ENCODE measurements at regions not wholly inside any gene's neighbourhood (a gene's known extent, or its start where the extent isn't known, plus 50 kb on each side); places are given as distances from the start of the nearest gene placed in this dataset.
"Not testable (repeated sequence)": the region's sequence is repeated elsewhere in the genome, so short reads cannot be mapped to it uniquely, and the experiment has no call there.

- DNase-seq, result no peak
These were observed 651.6 kb downstream of the UTRN start for GRCh38 chr6:144936764-144937163.

GRCh38 chr6:144939921-144940320, 654.8 kb downstream of the UTRN start:
- no peak for DNase-seq

- DNase-seq, result no peak
These were observed 659.0 kb downstream of the UTRN start for GRCh38 chr6:144944106-144944505.

- DNase-seq, result no peak
These were observed 662.4 kb downstream of the UTRN start for GRCh38 chr6:144947398-144947976.

GRCh38 chr6:144951730-144952437, 666.7 kb downstream of the UTRN start:
- DNase-seq, result no peak

- no peak for DNase-seq
These were observed 667.5 kb downstream of the UTRN start for GRCh38 chr6:144952456-144953240.

- DNase-seq, result no peak
These were observed 668.6 kb downstream of the UTRN start for GRCh38 chr6:144953552-144954240.

GRCh38 chr6:144954241-144954556, 669.1 kb downstream of the UTRN start:
- DNase-seq, result no peak

- DNase-seq, result no peak
These were observed 670.3 kb downstream of the UTRN start for GRCh38 chr6:144955392-144955791.

GRCh38 chr6:144955859-144956258, 670.7 kb downstream of the UTRN start:
- no peak for DNase-seq

GRCh38 chr6:144956697-144957096, 671.6 kb downstream of the UTRN start:
- not testable (repeated sequence) for DNase-seq

- DNase-seq, result no peak
These were observed 672.3 kb downstream of the UTRN start for GRCh38 chr6:144957236-144957937.

GRCh38 chr6:144969154-144969553, 684.0 kb downstream of the UTRN start:
- no peak for DNase-seq

- DNase-seq, result no peak
These were observed 684.6 kb downstream of the UTRN start for GRCh38 chr6:144969602-144970272.

GRCh38 chr6:144977250-144977864, 692.2 kb downstream of the UTRN start:
- peak; percentile 21 for DNase-seq

GRCh38 chr6:144978208-144978607, 693.1 kb downstream of the UTRN start:
- DNase-seq, result no peak

- DNase-seq, result no peak
These were observed 701.1 kb downstream of the UTRN start for GRCh38 chr6:144986271-144986670.

- DNase-seq, result no peak
These were observed 704.4 kb downstream of the UTRN start for GRCh38 chr6:144989319-144990107.

- peak; percentile 50 for DNase-seq
These were observed 705.6 kb downstream of the UTRN start for GRCh38 chr6:144990784-144991183.

GRCh38 chr6:144993870-144994269, 708.7 kb downstream of the UTRN start:
- no peak for DNase-seq

- no peak for DNase-seq
These were observed 712.9 kb downstream of the UTRN start for GRCh38 chr6:144997996-144998395.
